Suprapubic skin (tissue), 4 donors: ENCODE measurements at regions not wholly inside any gene's neighbourhood (a gene's known extent, or its start where the extent isn't known, plus 50 kb on each side); places are given as distances from the start of the nearest gene placed in this dataset.

ENCODE experiments used
- DNase-seq, 2 donors: peaks; one replicate each; pipeline ENCODE4 v3.0.0-alpha.2; 2019; ENCODE audit warnings: low spot score in 2 of 2
- H3K27ac ChIP-seq: fragments of 200-600 bp; sonication (generic); one replicate; pipeline ENCODE4 v1.5.1; 2019
- H3K27me3 ChIP-seq: fragments of 200-600 bp; sonication (generic); one replicate; pipeline ENCODE4 v1.5.1; 2019
- H3K36me3 ChIP-seq: fragments of 200-600 bp; sonication (generic); one replicate; pipeline ENCODE4 v1.5.1; 2019
- H3K4me1 ChIP-seq: fragments of 200-600 bp; sonication (generic); one replicate; pipeline ENCODE4 v1.5.1; 2019
- H3K4me3 ChIP-seq: fragments of 200-600 bp; sonication (generic); one replicate; pipeline ENCODE4 v1.5.1; 2019; ENCODE audit warnings: mild to moderate bottlenecking
- H3K9me3 ChIP-seq: fragments of 200-600 bp; sonication (generic); one replicate; pipeline ENCODE4 v1.5.1; 2019
- CTCF ChIP-seq, 2 donors: fragments of 200-600 bp in 1 of 2; fragments of 450-650 bp in 1 of 2; sonication (generic) in 1 of 2; IDR thresholded peaks; one replicate each; pipeline ENCODE4 v1.5.1; 2016 to 2019; ENCODE audit warnings: antibody characterized with exemption in 2 of 2, mild to moderate bottlenecking in 1 of 2, moderate library complexity in 1 of 2
- EP300 ChIP-seq: sonication (generic); formaldehyde crosslinking; IDR thresholded peaks from one replicate; pipeline ENCODE4 v1.6.1; 2017; ENCODE audit warnings: antibody characterized with exemption
- POLR2A ChIP-seq, 2 donors: fragments of 450-650 bp; IDR thresholded peaks; one replicate each; pipeline ENCODE4 v1.6.1; 2017; ENCODE audit warnings: antibody characterized with exemption in 2 of 2, mild to moderate bottlenecking in 2 of 2, moderate library complexity in 2 of 2
- POLR2AphosphoS5 ChIP-seq, 3 donors: sonication (generic); formaldehyde crosslinking; IDR thresholded peaks; one replicate each; pipeline ENCODE4 v1.6.1; 2017; ENCODE audit warnings: antibody characterized with exemption in 3 of 3
- WGBS: methylation state at CpG from one replicate; pipeline ENCODE4 v1.1.5; 2018; 5-methylcytosine and 5-hydroxymethylcytosine counted together

- no peaks in the 10 kb centered on the region for H3K9me3 ChIP-seq
- no peak overlapping the region for H3K4me3 ChIP-seq
- no peaks in the 10 kb centered on the region for H3K27me3 ChIP-seq
- no peak for DNase-seq
- H3K27ac ChIP-seq, result no peak overlapping the region
- no peaks in the 10 kb centered on the region for H3K36me3 ChIP-seq
- TF ChIP-seq POLR2AphosphoS5 (IDR thresholded peaks at IDR 0.05) (no peak), POLR2A (IDR thresholded peaks at IDR 0.05) (no peak), EP300 (no peak), CTCF (IDR thresholded peaks at IDR 0.05) (no peak)
- H3K4me1 ChIP-seq, result no peaks in the 10 kb centered on the region
These were observed 316.1 kb downstream of the SEC23A start for GRCh38 chr14:38786921-38787320.

GRCh38 chr14:38777401-38777800 lies 325.6 kb downstream of the SEC23A start:
- WGBS, result 93% methylated on average over 1 of the region's 1 CpG
- no peak for TF ChIP-seq POLR2A (IDR thresholded peaks at IDR 0.05)
- no peak for TF ChIP-seq POLR2AphosphoS5 (IDR thresholded peaks at IDR 0.05)
- no peak for TF ChIP-seq CTCF (IDR thresholded peaks at IDR 0.05)
- no peak for TF ChIP-seq EP300

GRCh38 chr14:38775986-38776385 lies 327.0 kb downstream of the SEC23A start:
- no peaks in the 10 kb centered on the region for H3K27me3 ChIP-seq
- no peak for DNase-seq
- H3K36me3 ChIP-seq, result no peaks in the 10 kb centered on the region
- H3K4me1 ChIP-seq, result no peaks in the 10 kb centered on the region
- H3K4me3 ChIP-seq, result no peak overlapping the region
- 94% methylated on average over 1 of the region's 1 CpG for WGBS
- H3K9me3 ChIP-seq, result no peaks in the 10 kb centered on the region
- TF ChIP-seq EP300 (no peak), POLR2A (IDR thresholded peaks at IDR 0.05) (no peak)
- H3K27ac ChIP-seq, result no peak overlapping the region

More at GRCh38 chr14:38777401-38777800, 325.6 kb downstream of the SEC23A start:
- no peaks in the 10 kb centered on the region for H3K36me3 ChIP-seq
- H3K4me3 ChIP-seq, result no peak overlapping the region
- H3K9me3 ChIP-seq, result no peaks in the 10 kb centered on the region
- no peak for DNase-seq
- no peak overlapping the region for H3K27ac ChIP-seq
- no peaks in the 10 kb centered on the region for H3K27me3 ChIP-seq
- no peaks in the 10 kb centered on the region for H3K4me1 ChIP-seq

GRCh38 chr14:38774162-38774561 lies 328.9 kb downstream of the SEC23A start:
- no peaks in the 10 kb centered on the region for H3K36me3 ChIP-seq
- TF ChIP-seq POLR2AphosphoS5 (IDR thresholded peaks at IDR 0.05) (no peak), CTCF (IDR thresholded peaks at IDR 0.05) (no peak), POLR2A (IDR thresholded peaks at IDR 0.05) (no peak), EP300 (no peak)

GRCh38 chr14:38770251-38770650 lies 332.8 kb downstream of the SEC23A start:
- H3K4me3 ChIP-seq, result no peak overlapping the region
- H3K27me3 ChIP-seq, result no peaks in the 10 kb centered on the region
- H3K36me3 ChIP-seq, result no peaks in the 10 kb centered on the region
- peaks cover 2% of the 10 kb centered on the region for H3K9me3 ChIP-seq
- no peak for TF ChIP-seq CTCF (IDR thresholded peaks at IDR 0.05)
- TF ChIP-seq POLR2AphosphoS5 (IDR thresholded peaks at IDR 0.05), result no peak
- TF ChIP-seq POLR2A (IDR thresholded peaks at IDR 0.05), result no peak
- no peak for TF ChIP-seq EP300
- no peak overlapping the region for H3K27ac ChIP-seq
- no peaks in the 10 kb centered on the region for H3K4me1 ChIP-seq
- WGBS, result 70% methylated on average over 1 of the region's 1 CpG
- no peak for DNase-seq

More at GRCh38 chr14:38774162-38774561, 328.9 kb downstream of the SEC23A start:
- no peak overlapping the region for H3K27ac ChIP-seq
- H3K4me1 ChIP-seq, result no peaks in the 10 kb centered on the region
- DNase-seq, result no peak
- H3K4me3 ChIP-seq, result no peak overlapping the region
- H3K27me3 ChIP-seq, result no peaks in the 10 kb centered on the region
- H3K9me3 ChIP-seq, result no peaks in the 10 kb centered on the region

GRCh38 chr14:38762845-38763244 lies 340.2 kb downstream of the SEC23A start:
- Histone ChIP-seq H3K36me3 (no peaks in the 10 kb centered on the region), H3K4me3 (no peak overlapping the region), H3K9me3 (peaks cover 2% of the 10 kb centered on the region), H3K4me1 (no peaks in the 10 kb centered on the region), H3K27me3 (no peaks in the 10 kb centered on the region), H3K27ac (no peak overlapping the region)
- 51% methylated on average over 2 of the region's 2 CpGs for WGBS
- no peak for DNase-seq
- no peak for TF ChIP-seq POLR2A (IDR thresholded peaks at IDR 0.05)
- no peak for TF ChIP-seq POLR2AphosphoS5 (IDR thresholded peaks at IDR 0.05)
- no peak for TF ChIP-seq EP300
- no peak for TF ChIP-seq CTCF (IDR thresholded peaks at IDR 0.05)
